ENCODE measurements at regions not wholly inside any gene's neighbourhood (a gene's known extent, or its start where the extent isn't known, plus 50 kb on each side); places are given as distances from the start of the nearest gene placed in this dataset.
"Not testable (repeated sequence)": the region's sequence is repeated elsewhere in the genome, so short reads cannot be mapped to it uniquely, and the experiment has no call there.

DNA sequence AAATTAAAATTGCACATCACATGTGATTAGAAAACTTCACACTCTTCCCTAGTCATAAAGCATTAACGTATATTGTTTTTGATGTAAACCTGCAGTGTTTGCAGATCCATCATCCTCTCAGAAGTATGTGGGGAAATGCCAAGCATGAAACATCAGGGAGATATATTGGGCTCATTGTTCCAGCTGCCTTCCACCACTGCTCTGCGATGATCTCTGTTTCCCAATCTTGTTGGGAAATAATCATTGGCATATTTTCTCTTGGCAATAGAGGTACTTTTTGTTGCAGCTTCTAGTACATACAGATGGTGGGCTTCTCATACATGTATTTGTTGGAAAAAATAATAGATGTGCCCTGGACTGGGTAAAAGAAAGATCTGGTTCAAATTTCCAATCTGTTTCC, 466.3 kb upstream of the HS3ST1 start:
- DNase-seq: no peak

GRCh38 chr4:11894221-11894620, 465.5 kb upstream of the HS3ST1 start:
- no peak for DNase-seq

- no peak for DNase-seq
Observed at GRCh38 chr4:11889099-11889498, 460.4 kb upstream of the HS3ST1 start.

DNA sequence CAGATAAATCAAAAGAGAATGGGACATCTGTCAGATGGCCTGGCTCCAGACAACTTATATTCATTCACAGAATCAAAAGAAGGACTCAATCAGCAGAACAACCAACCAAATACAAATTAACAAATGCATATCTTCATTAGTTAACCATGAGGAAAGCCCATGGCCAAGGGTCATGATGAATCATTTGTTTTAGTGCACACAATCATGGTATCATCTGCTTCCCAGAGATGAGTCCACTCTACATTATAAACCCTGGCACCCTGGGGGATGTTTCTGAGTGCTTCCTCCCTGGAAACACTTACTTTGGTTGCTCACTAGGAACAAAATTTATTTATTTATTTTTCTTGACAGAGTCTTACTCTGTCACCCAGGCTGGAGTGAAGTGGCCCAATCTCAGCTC, 453.3 kb upstream of the HS3ST1 start:
- no peak for DNase-seq

- DNase-seq: no peak
Observed at GRCh38 chr4:11881364-11881763, 452.7 kb upstream of the HS3ST1 start.

DNA sequence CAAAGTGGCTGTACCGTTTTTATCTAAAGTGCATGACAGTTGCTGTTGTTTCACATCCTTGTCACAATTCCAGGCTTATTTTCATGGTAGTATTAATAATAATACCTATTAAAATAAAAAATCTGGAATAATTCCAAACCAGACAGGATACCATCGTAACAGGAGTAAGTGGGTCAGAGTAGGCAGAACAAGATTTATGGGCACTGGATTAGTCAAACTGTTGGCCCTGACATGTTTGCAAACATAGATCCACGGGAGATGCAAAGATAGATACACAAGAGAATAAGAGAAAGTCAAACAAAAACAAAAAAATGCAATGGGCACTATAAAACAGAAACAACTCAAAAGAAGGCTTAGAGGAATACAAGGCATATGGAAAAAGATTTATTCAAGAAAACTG, 449.5 kb upstream of the HS3ST1 start:
- no peak for DNase-seq

DNA sequence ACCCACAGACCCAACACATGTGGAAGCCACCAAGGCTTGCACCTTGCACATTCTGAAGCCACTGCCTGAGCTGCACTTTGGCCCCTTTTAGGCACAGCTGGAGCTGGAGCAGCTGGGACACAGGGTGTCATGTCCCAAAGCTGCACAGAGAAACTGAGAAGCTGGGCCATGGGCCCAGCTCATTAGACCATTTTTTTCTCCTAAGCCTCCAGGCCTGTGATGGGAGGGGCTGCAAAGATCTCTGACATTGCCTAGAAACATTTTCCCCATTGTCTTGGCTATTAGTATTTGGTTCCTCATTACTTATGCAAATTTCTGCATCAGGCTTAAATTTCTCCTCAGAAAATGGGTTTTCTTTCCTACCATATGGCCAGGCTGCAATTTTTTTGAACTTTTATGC, 447.4 kb upstream of the HS3ST1 start:
- DNase-seq: no peak

- DNase-seq: no peak
Observed at GRCh38 chr4:11869191-11869870, 440.6 kb upstream of the HS3ST1 start.

GRCh38 chr4:11866391-11866790, 437.7 kb upstream of the HS3ST1 start:
- DNase-seq: no peak

DNA sequence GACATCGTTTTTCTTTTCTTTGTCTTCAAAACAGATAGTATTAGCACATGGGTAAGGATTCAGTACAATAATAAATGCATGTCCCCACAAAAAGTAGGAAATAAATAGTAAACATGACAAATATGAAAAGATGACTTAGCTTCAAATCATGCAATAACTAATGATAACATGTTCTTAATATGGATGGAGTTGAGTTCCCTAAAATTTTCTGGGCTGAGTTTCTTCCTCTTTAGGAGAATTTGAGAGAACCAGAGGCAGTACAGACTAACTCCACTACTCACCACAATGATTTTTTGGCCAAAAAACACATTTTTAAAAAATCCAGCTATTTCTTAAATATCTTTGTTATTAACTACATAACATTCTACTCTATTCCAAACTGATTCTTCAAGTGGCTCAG, 432.3 kb upstream of the HS3ST1 start:
- DNase-seq: no peak

DNA sequence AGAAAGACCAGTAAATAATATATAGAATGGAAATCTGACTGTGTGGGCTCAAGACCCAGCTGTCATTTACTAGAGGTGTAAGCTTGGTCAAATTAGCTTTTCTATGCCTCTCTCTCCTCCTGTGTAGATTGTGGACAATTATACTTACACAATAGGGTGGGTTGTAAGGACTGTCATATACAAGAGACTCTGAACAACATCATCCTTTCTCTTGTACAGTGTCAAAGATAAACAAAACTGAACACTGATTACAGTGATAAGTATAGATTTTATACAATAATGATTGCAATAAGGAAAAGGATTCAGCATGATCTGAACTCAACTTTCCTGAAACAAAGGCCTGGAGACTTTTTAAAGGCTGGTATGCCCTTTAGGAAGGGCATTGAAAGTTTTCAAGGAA, 429.2 kb upstream of the HS3ST1 start:
- DNase-seq: no peak

DNA sequence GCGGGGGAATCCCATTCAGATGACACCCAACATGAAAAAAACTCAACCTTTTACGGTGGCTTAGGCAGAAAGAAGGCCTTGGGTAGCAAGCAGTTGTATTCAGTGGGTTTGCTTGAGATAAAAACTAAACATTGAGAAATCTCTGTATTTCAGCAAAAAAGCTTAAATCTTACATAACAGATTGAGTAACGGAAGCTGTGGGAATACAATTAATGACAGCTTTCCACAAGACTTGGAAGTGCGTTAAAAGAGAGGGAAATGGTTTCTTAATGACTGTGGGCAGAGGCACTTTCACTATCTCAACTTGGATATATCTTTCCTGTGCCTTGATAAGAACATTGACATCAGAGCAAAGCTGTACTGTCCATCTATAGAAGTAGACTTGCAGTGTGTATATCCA, 418.5 kb upstream of the HS3ST1 start:
- no peak for DNase-seq

DNA sequence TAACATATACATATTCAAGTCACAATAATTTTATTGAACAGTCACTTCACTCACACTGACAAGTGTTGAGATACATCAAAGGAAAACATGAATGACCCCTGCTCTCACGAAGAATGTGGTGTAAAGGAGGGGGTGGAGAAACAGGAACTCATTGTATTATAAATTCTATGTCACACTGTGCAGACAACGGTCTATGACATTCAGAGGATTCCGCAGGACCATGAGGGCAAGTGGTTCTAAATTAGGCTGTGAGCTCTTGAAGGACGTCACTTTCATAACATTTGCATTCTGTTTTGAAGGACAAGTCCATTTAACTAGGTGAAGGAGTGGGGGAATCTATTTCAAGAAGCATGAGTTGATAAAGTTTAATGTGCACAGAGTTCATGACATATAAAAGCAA, 415.2 kb upstream of the HS3ST1 start:
- no peak for DNase-seq

DNA sequence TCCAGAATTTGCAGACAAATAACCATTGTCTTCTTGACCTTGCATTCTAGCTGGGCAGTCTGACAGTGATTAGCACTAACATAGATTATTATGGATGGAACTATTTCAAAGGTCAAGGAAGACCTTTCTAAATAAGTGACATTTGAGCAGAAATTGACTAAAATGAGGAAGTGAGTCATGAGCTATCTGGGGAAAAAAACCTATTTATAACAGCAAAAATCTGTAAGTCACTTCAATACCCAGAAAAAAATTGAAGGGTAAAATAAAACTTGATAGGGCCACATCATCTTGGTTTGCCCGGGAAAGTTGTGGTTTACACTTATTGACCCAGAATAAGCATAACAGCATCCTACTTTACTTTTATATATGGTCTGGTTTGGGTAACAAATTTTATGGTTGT, 414.6 kb upstream of the HS3ST1 start:
- DNase-seq: no peak

- DNase-seq: peak; percentile 51
Observed at GRCh38 chr4:11842620-11843263, 414.0 kb upstream of the HS3ST1 start.

DNA sequence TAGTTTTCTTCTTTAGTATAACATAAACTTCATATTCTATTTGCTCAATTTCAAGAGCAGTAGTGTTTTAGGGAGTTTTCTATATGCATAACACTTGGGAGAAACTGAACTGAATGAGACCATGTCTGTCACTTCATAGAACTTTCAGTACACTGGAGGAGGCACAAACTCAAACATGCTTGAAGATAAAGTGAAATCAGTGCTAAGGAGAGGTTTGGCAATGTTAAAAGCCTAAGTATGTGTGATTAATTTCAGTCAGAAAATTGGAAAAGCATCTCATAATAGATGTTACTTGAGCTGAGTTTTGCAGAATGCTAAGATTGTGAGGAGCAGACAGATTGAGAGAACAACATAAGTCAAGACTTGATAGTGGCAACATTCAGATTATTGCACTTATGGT, 411.2 kb upstream of the HS3ST1 start:
- DNase-seq: no peak

GRCh38 chr4:11831739-11832138, 403.0 kb upstream of the HS3ST1 start:
- no peak for DNase-seq

- no peak for DNase-seq
Observed at GRCh38 chr4:11824566-11824965, 395.9 kb upstream of the HS3ST1 start.

DNA sequence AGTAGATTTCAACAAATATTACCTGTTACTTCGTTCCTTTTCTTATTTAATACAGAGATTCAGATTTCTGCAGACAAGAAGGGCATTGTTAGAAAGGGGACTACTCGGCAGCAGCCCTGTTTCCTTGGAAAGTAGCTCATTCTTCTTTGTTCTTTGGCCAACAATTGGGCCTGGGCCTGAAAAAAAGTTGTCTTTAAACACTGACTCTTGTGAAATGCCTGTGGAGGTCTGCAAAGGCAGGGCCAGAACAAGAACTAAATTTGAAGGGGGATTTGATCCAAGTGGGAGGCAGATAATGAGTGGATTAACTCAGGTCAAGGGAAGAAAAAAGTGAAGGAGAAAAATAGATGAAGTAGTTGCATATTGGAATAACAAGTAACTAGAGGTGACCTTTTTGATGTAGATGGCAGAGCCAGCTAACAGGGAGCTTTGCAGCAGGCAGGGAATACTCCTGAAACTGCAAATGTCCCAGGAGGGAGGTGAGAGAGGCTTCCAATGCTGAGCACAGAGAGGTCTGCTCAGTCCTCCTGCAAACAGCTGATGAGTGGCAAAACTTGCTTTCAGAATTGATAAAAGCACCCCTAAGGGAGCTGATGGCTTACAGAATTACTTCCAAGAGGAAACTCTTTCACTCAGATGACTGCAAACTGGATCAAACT, 393.2 kb upstream of the HS3ST1 start:
- no peak for DNase-seq

GRCh38 chr4:11817088-11817487, 388.4 kb upstream of the HS3ST1 start:
- DNase-seq: no peak

- DNase-seq: no peak
Observed at GRCh38 chr4:11814758-11815157, 386.1 kb upstream of the HS3ST1 start.

DNA sequence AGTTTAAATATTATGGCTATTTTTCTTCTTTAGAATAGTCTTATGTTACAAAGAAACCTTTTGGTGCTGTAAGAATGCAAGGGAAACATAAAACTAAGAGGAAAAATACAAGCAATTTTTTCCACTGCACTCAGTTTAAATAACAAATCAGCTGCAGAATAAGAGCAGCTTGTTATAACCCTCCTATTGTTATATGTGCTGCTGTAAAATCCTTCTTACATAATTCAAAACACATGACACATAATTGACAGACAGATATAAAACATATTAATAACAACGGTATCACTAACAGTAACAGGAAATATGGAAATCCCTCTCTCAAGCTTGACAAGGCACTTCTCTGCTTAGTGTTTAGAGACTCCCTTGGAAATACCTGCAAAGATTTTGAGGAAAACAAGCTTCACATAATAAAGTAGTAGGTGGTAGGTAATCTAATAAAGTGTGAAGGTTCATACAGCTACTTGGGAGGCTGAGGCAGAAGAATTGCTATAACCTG, 385.3 kb upstream of the HS3ST1 start:
- DNase-seq: peak; percentile 55

GRCh38 chr4:11811521-11811920, 382.8 kb upstream of the HS3ST1 start:
- DNase-seq: not testable (repeated sequence)

DNA sequence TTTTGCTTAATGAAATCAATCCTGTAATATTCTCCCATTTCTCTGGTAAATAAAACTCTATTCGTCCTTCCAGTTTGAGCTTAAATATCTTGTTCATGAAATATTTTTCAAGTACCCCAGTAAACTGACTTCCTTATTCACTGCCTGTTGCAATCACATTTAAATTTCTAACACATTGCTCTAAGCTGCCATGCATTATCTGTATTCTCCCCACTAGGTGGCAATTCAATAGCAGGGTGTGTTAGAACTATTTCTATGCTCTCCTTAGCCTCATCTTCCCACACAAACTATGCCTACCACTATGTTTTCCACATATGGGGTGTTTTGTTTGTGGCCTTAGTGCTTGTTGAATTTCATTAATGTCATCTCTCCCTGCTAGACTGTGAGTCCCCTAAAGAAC, 377.1 kb upstream of the HS3ST1 start:
- DNase-seq: peak; percentile 16
